ENCODE measurements at regions not wholly inside any gene's neighbourhood (a gene's known extent, or its start where the extent isn't known, plus 50 kb on each side); places are given as distances from the start of the nearest gene placed in this dataset.

DNA sequence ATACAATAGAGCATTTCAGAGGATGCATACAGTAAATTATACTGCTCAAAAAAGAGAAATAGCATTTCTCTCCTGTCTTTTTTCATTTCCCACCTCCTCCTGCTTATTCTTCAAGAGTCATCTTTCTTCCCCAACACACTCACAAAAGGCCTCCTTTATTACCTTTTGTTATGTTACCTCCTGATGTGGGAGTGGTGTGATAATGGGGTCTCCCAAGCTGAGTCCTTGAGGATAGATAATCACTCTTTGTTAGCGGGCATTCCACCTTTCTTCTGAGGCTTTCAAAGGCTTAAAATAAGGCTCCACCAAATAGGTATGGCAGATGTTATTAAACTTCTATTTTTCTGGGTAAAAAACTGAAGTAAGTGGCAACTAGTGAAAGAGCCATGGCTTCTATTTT, 159.8 kb downstream of the CPEB2 start:
- TF ChIP-seq, protein P1, sequence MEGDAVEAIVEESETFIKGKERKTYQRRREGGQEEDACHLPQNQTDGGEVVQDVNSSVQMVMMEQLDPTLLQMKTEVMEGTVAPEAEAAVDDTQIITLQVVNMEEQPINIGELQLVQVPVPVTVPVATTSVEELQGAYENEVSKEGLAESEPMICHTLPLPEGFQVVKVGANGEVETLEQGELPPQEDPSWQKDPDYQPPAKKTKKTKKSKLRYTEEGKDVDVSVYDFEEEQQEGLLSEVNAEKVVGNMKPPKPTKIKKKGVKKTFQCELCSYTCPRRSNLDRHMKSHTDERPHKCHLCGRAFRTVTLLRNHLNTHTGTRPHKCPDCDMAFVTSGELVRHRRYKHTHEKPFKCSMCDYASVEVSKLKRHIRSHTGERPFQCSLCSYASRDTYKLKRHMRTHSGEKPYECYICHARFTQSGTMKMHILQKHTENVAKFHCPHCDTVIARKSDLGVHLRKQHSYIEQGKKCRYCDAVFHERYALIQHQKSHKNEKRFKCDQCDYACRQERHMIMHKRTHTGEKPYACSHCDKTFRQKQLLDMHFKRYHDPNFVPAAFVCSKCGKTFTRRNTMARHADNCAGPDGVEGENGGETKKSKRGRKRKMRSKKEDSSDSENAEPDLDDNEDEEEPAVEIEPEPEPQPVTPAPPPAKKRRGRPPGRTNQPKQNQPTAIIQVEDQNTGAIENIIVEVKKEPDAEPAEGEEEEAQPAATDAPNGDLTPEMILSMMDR (conservative IDR thresholded peaks at IDR 0.05 in 1 of 2, IDR thresholded peaks at IDR 0.05 in 1 of 2; ENCODE audit: extremely low read depth in 1 of 2, insufficient read depth in 1 of 2, low read depth in 1 of 2, low read length in 2 of 2): no peak
- TF ChIP-seq EZH2 (IDR thresholded peaks at IDR 0.05; ENCODE audit: borderline replicate concordance, low read length): no peak
